ENCODE measurements at regions not wholly inside any gene's neighbourhood (a gene's known extent, or its start where the extent isn't known, plus 50 kb on each side); places are given as distances from the start of the nearest gene placed in this dataset.

GRCh38 chr5:109249126-109249525, 160.6 kb downstream of the PJA2 start:
- no peaks in the 10 kb centered on the region for H3K79me1 ChIP-seq (ENCODE audit: insufficient read depth, low read depth, low read length, poor library complexity, severe bottlenecking)
- peaks cover 3 to 9% (median 5%) of the 10 kb centered on the region in 3 experiments; a peak in 3 of 7 replicates for H3K36me3 Mint-ChIP-seq (ENCODE audit: insufficient read depth in 1 of 3, low read depth in 3 of 3)
- no CpG with 5 or more reads among the region's 1 CpG for WGBS (ENCODE audit: extremely low coverage, insufficient read length, low lambda C conversion rate)
- no peaks in the 10 kb centered on the region for H4K20me1 ChIP-seq (ENCODE audit: control insufficient read depth, insufficient read depth, insufficient read length)
- H3T11ph ChIP-seq (ENCODE audit: low read length): no peak overlapping the region
- H3K4ac ChIP-seq (ENCODE audit: low read depth, low read length): no peak overlapping the region
- no peaks in the 10 kb centered on the region for H3K4me1 ChIP-seq (ENCODE audit: insufficient read depth, low read length)
- no peak overlapping the region for H3K18ac ChIP-seq (ENCODE audit: insufficient read length, low read depth, low read length)
- H4K91ac ChIP-seq (ENCODE audit: insufficient read length, low read depth, low read length): no peak overlapping the region
- H3K4me3 Mint-ChIP-seq: no peak overlapping the region
- no peaks in the 10 kb centered on the region for H3K9me3 ChIP-seq (ENCODE audit: control insufficient read depth, low read depth, low read length)
- no peak overlapping the region for H3K23ac ChIP-seq (ENCODE audit: insufficient read length, low read depth, low read length)
- no peak overlapping the region for H4K5ac ChIP-seq (ENCODE audit: insufficient read length, low read depth, low read length)
- no peak overlapping the region for H2AK5ac ChIP-seq (ENCODE audit: insufficient read length, low read length)
- no peak overlapping the region for H4K8ac ChIP-seq (replicated peaks; ENCODE audit: insufficient read length, low read depth, low read length)
- H3K9ac ChIP-seq (ENCODE audit: extremely low read depth, insufficient read length, low read length): no peak overlapping the region
- H2BK20ac ChIP-seq (ENCODE audit: low read depth, low read length, poor library complexity, severe bottlenecking): no peak overlapping the region
- no peak overlapping the region for H3K27ac Mint-ChIP-seq
- no peak overlapping the region for H2BK120ac ChIP-seq (ENCODE audit: low read depth, low read length, poor library complexity, severe bottlenecking)
- no peaks in the 10 kb centered on the region for H3K27me3 ChIP-seq (ENCODE audit: insufficient read depth, low read length)
- no peaks in the 10 kb centered on the region for H3K4me1 Mint-ChIP-seq
- no peak overlapping the region for H3K27ac ChIP-seq (ENCODE audit: insufficient read length, low read depth, low read length)
- H3K23me2 ChIP-seq (ENCODE audit: insufficient read length, low read depth, low read length, poor library complexity, severe bottlenecking): no peaks in the 10 kb centered on the region
- H3K79me2 ChIP-seq (ENCODE audit: insufficient read depth, low read length): no peaks in the 10 kb centered on the region
- DNase-seq: no peak
- H3K4me2 ChIP-seq (ENCODE audit: insufficient read depth, insufficient read length, low read length): no peak overlapping the region
- H3K56ac ChIP-seq (ENCODE audit: insufficient read length, low read depth, low read length): no peak overlapping the region
- no peak overlapping the region for H2BK15ac ChIP-seq (ENCODE audit: low read depth, low read length)
- H2BK5ac ChIP-seq (ENCODE audit: insufficient read length, low read length): no peak overlapping the region
- H2BK12ac ChIP-seq (ENCODE audit: insufficient read length, low read depth, low read length): no peak overlapping the region
- H2AFZ ChIP-seq (ENCODE audit: low read length): no peak overlapping the region
- no peaks in the 10 kb centered on the region; the same call in 1 of the 2 replicates for H3K27me3 Mint-ChIP-seq (ENCODE audit: low read depth)
- no peak overlapping the region for H3K14ac ChIP-seq (ENCODE audit: insufficient read depth, low read length)
- H3K9me3 Mint-ChIP-seq: peaks cover 11 to 16% of the 10 kb centered on the region in 2 experiments; a peak in 4 of 5 replicates
- TF ChIP-seq CTCF (conservative IDR thresholded peaks at IDR 0.05): no peak
